IMR-90 (cell line): ENCODE measurements at regions not wholly inside any gene's neighbourhood (a gene's known extent, or its start where the extent isn't known, plus 50 kb on each side); places are given as distances from the start of the nearest gene placed in this dataset.

Experiments
- ATAC-seq: fragments of 200-7000 bp; cut with Tn5 transposase; 2 replicates; pipeline ENCODE4 v1.9.1; 2020; ENCODE audit warnings: low read depth, mild to moderate bottlenecking, moderate library complexity
- BruUV-seq: library from RNA; stranded (reverse); fragments of 400-500 nt; replicated peaks from 2 replicates; lab custom pipeline; 2021; lab: Mats Ljungman, UMichigan
- CTCF ChIA-PET: fragments of 300-600 bp; formaldehyde crosslinking; extraction: SDS; loops from one replicate; lab custom pipeline; 2021; ENCODE audit warnings: antibody characterized with exemption; lab: Yijun Ruan, JAX
- POLR2A ChIA-PET: fragments of 300-600 bp; sonication (Branson Sonifier 250); formaldehyde crosslinking; loops from one replicate; lab custom pipeline; 2022; ENCODE audit warnings: antibody characterized with exemption; ENCODE audit not compliant: unreplicated experiment; lab: Charles Lee
- DNase-seq: peaks from one replicate; pipeline ENCODE4 v3.0.0; 2013
- H2AFZ ChIP-seq: replicated peaks from 2 replicates; pipeline ENCODE3; 2013; ENCODE audit warnings: low read length, mild to moderate bottlenecking; ENCODE audit not compliant: poor library complexity
- H2AK5ac ChIP-seq: 2 replicates; pipeline ENCODE4 v1.6.1; 2013; ENCODE audit warnings: low read depth, low read length, inconsistent platforms
- H2AK9ac ChIP-seq: replicated peaks from 2 replicates; pipeline ENCODE3; 2013; ENCODE audit warnings: mild to moderate bottlenecking, low read depth, low read length, moderate library complexity; ENCODE audit not compliant: poor library complexity
- H2BK120ac ChIP-seq: 2 replicates; pipeline ENCODE4 v1.6.1; 2013; ENCODE audit warnings: low read depth, low read length, inconsistent platforms
- H2BK15ac ChIP-seq: 3 replicates; pipeline ENCODE4 v1.6.1; 2013; ENCODE audit warnings: low read depth, low read length, inconsistent platforms
- H2BK20ac ChIP-seq: 2 replicates; pipeline ENCODE4 v1.6.1; 2013; ENCODE audit warnings: low read depth, mild to moderate bottlenecking, inconsistent platforms, low read length, moderate library complexity
- H2BK5ac ChIP-seq: 2 replicates; pipeline ENCODE4 v1.6.1; 2013; ENCODE audit warnings: mild to moderate bottlenecking, low read depth, low read length, inconsistent platforms; ENCODE audit not compliant: poor library complexity, severe bottlenecking
- H3K14ac ChIP-seq: replicated peaks from 2 replicates; pipeline ENCODE4 v1.6.1; 2013; ENCODE audit warnings: low read depth, low read length, inconsistent platforms
- H3K18ac ChIP-seq: 2 replicates; pipeline ENCODE4 v1.6.1; 2013; ENCODE audit warnings: low read depth, low read length, control low read depth
- H3K23ac ChIP-seq: 2 replicates; pipeline ENCODE4 v1.6.1; 2013; ENCODE audit warnings: low read depth, low read length, inconsistent platforms
- H3K27ac ChIP-seq: 2 replicates; pipeline ENCODE4 v1.5.1; 2013; ENCODE audit warnings: mild to moderate bottlenecking, control low read depth, low read length; ENCODE audit not compliant: insufficient read depth
- H3K27me3 ChIP-seq: 2 replicates; pipeline ENCODE4 v1.6.1; 2013; ENCODE audit warnings: low read length; ENCODE audit not compliant: control insufficient read depth, insufficient read depth
- H3K36me3 ChIP-seq: 2 replicates; pipeline ENCODE4 v1.6.1; 2013; ENCODE audit warnings: low read length, mixed read lengths; ENCODE audit not compliant: control insufficient read depth, insufficient read depth
- H3K4ac ChIP-seq: 2 replicates; pipeline ENCODE4 v1.6.1; 2013; ENCODE audit warnings: low read depth, low read length, inconsistent platforms
- H3K4me1 ChIP-seq: 2 replicates; pipeline ENCODE4 v1.6.1; 2013; ENCODE audit warnings: low read length, mixed read lengths; ENCODE audit not compliant: control insufficient read depth, insufficient read depth
- H3K4me2 ChIP-seq: 2 replicates; pipeline ENCODE4 v1.6.1; 2013; ENCODE audit warnings: low read depth, mild to moderate bottlenecking, control low read depth, low read length, moderate library complexity
- H3K4me3 ChIP-seq: 2 replicates; pipeline ENCODE4 v1.5.1; 2013; ENCODE audit warnings: low read depth, mild to moderate bottlenecking, control low read depth, low read length, moderate library complexity; ENCODE audit not compliant: insufficient read depth
- H3K56ac ChIP-seq: 2 replicates; pipeline ENCODE4 v1.6.1; 2013; ENCODE audit warnings: low read length, inconsistent platforms; ENCODE audit not compliant: insufficient read depth; ENCODE audit errors: extremely low read depth
- H3K79me1 ChIP-seq, 2 experiments: 2 replicates each; pipeline ENCODE4 v1.6.1; 2013; ENCODE audit warnings: low read length in 2 of 2, inconsistent platforms in 1 of 2, low read depth in 1 of 2
- H3K9ac ChIP-seq: 2 replicates; pipeline ENCODE4 v1.6.1; 2013; ENCODE audit warnings: low read depth, low read length, control low read depth
- H3K9me1 ChIP-seq: 2 replicates; pipeline ENCODE4 v1.6.1; 2013; ENCODE audit warnings: low read length, inconsistent platforms; ENCODE audit not compliant: insufficient read depth
- H3K9me3 ChIP-seq: 2 replicates; pipeline ENCODE4 v1.6.1; 2013; ENCODE audit warnings: low read length; ENCODE audit not compliant: control insufficient read depth, insufficient read depth
- H4K20me1 ChIP-seq: 2 replicates; pipeline ENCODE4 v1.6.1; 2013; ENCODE audit warnings: low read length, inconsistent platforms; ENCODE audit not compliant: insufficient read depth
- H4K5ac ChIP-seq: 2 replicates; pipeline ENCODE4 v1.6.1; 2013; ENCODE audit warnings: mild to moderate bottlenecking, low read depth, low read length, control low read depth
- H4K8ac ChIP-seq, 2 experiments: 2 replicates each; pipeline ENCODE4 v1.6.1; 2013; ENCODE audit warnings: low read depth in 2 of 2, low read length in 2 of 2, control low read depth in 1 of 2, inconsistent platforms in 1 of 2
- H4K91ac ChIP-seq: 2 replicates; pipeline ENCODE4 v1.6.1; 2013; ENCODE audit warnings: low read depth, low read length, inconsistent platforms; ENCODE audit not compliant: insufficient read depth
- CEBPB ChIP-seq: IDR thresholded peaks from 2 replicates; pipeline ENCODE4 v1.6.1; 2012; ENCODE audit warnings: low read depth, low read length, improper control_type of control experiment
- FOS ChIP-seq: fragments of 150-350 bp; IDR thresholded peaks from 2 replicates; pipeline ENCODE4 v1.6.1; 2016; ENCODE audit warnings: low read depth, low read length
- WGBS, 2 experiments: methylation state at CpG; one replicate each; pipeline versions ENCODE4 v1.1.5 to v1.1.7; 2013; ENCODE audit warnings: missing lambda C conversion rate in 2 of 2; ENCODE audit not compliant: insufficient read length in 1 of 2; ENCODE audit errors: extremely low coverage in 2 of 2; 5-methylcytosine and 5-hydroxymethylcytosine counted together
- dilution Hi-C: fragments of 300-500 bp; cut with HindIII; formaldehyde crosslinking; loops from one replicate; pipeline ENCODE4 v1.14.3; 2018; ENCODE audit warnings: low sequenced_read_pairs; ENCODE audit not compliant: unreplicated experiment
- in situ Hi-C: fragments of 300-500 bp; cut with MboI; formaldehyde crosslinking; loops from 3 replicates; pipeline ENCODE4 v1.14.3; 2019; ENCODE audit warnings: low sequenced_read_pairs, inconsistent platforms, mixed read lengths
- intact Hi-C: fragments of 100-400 bp; cut with micrococcal nuclease; formaldehyde crosslinking; loops from 2 replicates; pipeline ENCODE4 v1.10.0; 2022

- Histone ChIP-seq H3K4ac (no peak overlapping the region), H4K5ac (no peak overlapping the region), H3K27me3 (no peaks in the 10 kb centered on the region), H2BK5ac (no peak overlapping the region), H3K18ac (no peak overlapping the region), H3K4me1 (peaks cover 10% of the 10 kb centered on the region), H3K4me2 (no peak overlapping the region), H3K27ac (no peak overlapping the region), H3K14ac (no peak overlapping the region), H2BK20ac (no peak overlapping the region), H4K91ac (no peak overlapping the region), H2AK5ac (no peak overlapping the region), H2BK120ac (no peak overlapping the region), H3K23ac (no peak overlapping the region), H2AK9ac (no peak overlapping the region), H3K9ac (no peak overlapping the region), H3K9me1 (peaks cover 4% of the 10 kb centered on the region; the same call in 1 of the 2 replicates), H3K56ac (no peak overlapping the region), H3K36me3 (no peaks in the 10 kb centered on the region), H3K9me3 (no peaks in the 10 kb centered on the region), H4K8ac (no peak overlapping the region), H2BK15ac (no peak overlapping the region), H3K4me3 (no peak overlapping the region), H4K20me1 (no peaks in the 10 kb centered on the region), H2AFZ (no peak overlapping the region), H3K79me1 (no peaks in the 10 kb centered on the region)
- in situ Hi-C loops, result no loop called here
- ATAC-seq, result peak; percentile 30; the same call in 1 of the 2 replicates
- peak; percentile 69 for DNase-seq
- dilution Hi-C loops, result no loop called here
- intact Hi-C loops, result no loop called here
- TF ChIP-seq CEBPB (no peak; the same call in 1 of the 2 replicates), FOS (0 out of 2 replicates have a peak, but pooled peaks have one; percentile 22)
- POLR2A ChIA-PET, result no interaction called here
- WGBS, 2 experiments, result no CpG with 5 or more reads among the region's 1 CpG
- no TSS peak for BruUV-seq
- CTCF ChIA-PET, result no interaction called here
These were observed 174.6 kb upstream of the DDHD1 start for GRCh38 chr14:53327716-53328115.
